KBM-7 (cell line): ENCODE measurements at regions not wholly inside any gene's neighbourhood (a gene's known extent, or its start where the extent isn't known, plus 50 kb on each side); places are given as distances from the start of the nearest gene placed in this dataset.

Experiments used
- DNase-seq: peaks from one replicate; pipeline ENCODE4 v3.0.0-alpha.2; 2015
- in situ Hi-C: fragments of 300-500 bp; cut with MboI; formaldehyde crosslinking; loops from 2 replicates; pipeline ENCODE4 v1.14.3; 2020; ENCODE audit warnings: low sequenced_read_pairs, low pct_unique_long_range_greater_than_20kb, mixed read lengths

GRCh38 chr11:134536677-134537076 lies 124.6 kb upstream of the B3GAT1 start:
- in situ Hi-C loops: no loop called here
- DNase-seq: no peak

DNA sequence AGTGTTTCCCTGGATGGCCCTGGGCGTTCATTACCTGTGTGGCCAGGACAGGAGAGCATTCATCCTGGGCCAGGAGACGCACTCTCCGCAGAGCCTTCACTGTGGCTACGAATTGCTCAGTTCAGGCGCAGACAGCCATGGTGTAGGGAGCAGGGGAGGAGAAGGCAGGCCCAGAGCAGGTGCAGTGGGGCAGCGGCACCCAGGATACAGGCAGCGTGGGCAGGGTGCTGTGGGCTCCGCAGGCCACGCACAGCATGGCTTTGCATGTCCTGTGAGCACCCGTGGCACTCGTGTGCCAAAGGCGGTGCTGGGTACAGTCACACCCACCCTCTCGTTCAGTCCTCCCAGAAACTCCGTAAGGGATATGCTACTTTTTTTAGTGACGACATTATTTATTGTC lies 124.2 kb upstream of the B3GAT1 start:
- DNase-seq: no peak
- in situ Hi-C loops: no loop called here

DNA sequence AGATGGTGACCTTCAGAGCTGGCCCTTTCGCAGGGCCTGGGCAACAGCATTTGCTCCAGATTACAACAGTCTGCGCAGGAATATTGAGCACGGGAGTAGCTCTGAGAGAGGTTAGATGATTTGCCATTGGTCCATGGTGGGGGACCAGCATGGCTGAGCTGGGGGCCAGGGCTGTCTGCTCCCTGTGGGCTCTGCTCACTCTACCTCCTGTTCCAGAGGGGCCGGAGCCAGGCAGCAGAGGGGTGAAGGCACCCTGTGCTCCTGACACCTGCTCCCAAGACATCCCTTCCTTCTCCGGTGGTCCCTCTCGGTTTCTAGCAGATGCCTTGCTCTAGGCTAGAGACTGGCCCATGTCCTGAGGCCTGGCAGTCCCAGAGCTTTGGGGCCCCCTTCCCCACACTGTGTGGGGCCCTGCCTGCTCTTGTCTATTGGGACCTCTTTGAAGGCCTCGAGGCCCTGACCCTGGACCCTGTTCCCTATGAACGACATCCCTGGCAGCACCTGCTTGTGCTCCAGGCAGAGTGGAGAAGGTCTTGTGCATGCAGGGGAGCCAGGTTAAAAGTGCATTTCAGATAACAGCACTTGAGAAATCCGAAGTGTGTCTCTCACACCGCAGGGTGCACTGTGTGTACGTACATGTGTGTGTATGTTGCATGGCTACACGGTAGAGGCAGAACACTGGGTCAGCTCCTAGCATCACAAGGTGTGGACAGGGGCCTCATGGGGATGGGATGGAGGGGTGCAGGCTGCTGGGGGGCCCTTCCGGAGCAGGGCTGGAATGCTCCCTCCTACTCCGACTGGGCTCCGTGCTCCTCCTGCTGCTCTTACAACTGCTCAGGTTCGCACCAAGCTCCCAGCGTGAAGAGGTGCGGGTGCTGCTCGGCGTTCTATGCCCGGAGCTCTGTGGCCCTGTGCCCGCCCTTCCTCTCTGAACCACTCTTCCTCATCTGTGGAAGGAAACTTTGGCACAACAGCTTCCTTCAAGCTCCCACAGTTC lies 123.3 kb upstream of the B3GAT1 start:
- in situ Hi-C loops: no loop called here
- no peak for DNase-seq

DNA sequence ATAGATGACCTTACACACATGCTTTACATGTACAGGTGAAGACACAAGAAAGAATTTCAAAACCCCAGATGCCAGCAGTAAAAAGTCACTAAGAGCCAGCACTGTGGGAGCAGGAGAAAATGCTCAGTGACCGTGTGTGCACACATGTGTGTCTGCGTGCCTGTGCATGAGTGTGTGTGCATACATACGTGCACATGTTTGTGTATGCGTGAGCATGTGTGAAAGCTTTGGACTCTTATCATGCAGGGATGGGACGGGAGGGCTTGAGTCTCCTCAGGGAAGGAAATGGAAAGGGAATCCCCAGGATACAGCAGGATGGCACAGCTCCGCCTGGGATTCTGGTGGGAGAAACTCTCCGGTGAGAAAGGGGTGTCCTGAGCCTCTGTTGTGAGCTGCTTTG lies 121.5 kb upstream of the B3GAT1 start:
- in situ Hi-C loops: no loop called here

DNA sequence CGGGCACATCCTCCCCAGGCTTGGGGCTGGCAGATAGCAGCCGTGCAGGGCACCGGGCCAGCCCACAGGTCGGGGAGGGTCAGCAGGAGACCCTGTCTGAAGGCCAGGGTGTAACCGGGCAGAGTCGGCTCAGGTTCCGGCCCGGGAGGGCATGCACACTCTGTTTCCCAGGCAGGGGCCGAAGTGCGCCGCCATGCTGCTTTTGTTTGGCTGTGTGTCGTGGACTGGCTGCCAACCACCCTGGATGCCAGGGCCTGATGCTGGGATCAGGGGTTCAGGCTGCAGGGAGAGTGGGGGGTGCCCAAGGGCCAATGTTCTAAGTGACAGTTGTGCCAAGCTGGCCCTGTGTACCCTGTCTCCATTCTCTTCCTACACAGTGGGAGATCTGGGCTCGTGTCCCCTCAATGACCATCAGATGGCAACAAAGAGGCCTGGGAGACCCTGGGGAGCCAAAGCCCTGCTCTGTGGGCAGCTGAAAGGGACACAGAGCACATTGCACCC lies 120.9 kb upstream of the B3GAT1 start:
- in situ Hi-C loops: no loop called here
- no peak for DNase-seq

More for the DNA sequence above, 121.5 kb upstream of the B3GAT1 start:
- DNase-seq: no peak

DNA sequence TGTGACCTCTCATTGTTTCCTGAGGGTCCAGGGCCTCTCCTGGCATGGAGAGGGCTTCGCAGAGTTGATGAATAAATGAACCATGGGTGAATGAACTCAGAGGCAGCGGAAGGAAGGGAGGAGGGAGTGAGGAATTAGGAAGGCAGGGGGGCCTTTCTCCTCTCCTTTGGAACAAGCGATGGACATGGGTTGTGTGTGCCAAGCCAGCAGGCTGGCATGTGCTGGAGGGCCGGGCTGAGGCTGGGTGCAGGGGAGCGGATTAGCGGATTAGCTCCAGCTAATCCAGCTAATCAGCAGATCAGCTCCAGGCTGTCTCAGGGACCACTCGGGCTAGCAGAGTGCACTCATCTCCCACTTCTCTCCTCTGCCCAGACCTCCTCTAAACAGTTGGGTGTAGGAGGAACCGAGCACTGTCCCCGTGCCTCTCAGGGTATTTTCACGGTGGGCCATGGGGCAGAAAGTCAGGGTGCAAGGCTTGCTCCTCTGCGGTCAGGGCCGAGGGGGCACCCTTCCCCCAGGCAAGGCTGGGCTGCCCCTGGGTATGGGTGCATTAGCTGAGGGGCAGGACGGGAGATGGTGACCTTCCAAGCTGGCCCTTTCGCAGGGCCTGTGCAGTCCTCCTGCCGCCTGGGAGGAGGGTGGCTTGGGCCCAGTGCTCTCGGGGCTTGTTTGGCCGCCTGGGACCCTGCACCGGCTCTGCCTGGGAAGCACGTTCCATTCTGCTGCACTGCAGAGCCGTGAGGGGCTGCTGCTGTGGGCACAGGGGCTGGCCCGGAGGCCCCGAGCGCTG lies 120.3 kb upstream of the B3GAT1 start:
- DNase-seq: no peak
- in situ Hi-C loops: no loop called here

- DNase-seq: no peak
- in situ Hi-C loops: no loop called here
Observed at GRCh38 chr11:134531327-134532130, 119.5 kb upstream of the B3GAT1 start.

GRCh38 chr11:134530636-134531326 lies 118.7 kb upstream of the B3GAT1 start:
- in situ Hi-C loops: no loop called here
- no peak for DNase-seq

DNA sequence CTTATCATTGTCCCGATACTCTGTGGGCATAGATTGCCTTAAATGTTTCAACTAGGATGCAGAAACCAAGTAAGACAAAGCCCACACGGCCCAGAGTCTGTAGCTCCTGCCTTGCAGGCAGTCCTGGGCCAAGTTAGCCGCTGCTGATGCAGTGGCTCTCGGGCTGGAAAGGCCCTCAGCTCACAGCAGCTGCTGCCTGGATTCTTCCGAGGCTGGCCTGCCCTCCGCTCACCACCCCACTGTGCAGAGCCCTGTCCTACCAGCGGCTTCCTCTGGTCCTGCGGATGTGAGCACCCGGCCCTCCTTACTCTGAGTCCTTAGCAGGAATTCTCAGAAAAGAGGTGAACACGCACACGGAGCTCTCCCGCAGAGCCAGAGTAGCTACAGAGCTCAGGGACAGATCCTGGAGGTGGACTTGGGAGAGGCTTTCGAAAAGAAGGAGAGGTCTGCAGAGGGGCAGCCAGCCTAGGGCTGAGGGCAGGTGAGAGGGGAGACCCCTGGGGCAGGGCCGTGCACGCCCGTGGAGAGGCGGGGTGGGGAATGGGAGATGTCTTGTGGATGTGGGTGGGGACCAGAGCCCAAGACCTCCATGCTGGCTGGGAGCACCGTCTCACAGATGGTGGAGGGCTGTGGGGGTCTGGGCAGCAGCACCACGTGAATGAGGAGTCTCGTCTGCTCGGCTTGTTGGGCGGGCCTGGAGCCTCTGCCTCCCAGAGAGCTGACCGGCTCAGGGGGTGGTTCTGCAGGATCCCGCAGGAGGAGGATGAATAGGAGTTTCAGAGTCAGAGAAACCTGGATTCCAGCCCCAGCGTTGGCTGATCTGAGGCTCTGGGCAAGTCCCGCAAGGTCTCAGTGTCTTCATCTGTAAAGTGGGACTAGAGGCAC lies 117.4 kb upstream of the B3GAT1 start:
- no peak for DNase-seq
- in situ Hi-C loops: no loop called here

DNA sequence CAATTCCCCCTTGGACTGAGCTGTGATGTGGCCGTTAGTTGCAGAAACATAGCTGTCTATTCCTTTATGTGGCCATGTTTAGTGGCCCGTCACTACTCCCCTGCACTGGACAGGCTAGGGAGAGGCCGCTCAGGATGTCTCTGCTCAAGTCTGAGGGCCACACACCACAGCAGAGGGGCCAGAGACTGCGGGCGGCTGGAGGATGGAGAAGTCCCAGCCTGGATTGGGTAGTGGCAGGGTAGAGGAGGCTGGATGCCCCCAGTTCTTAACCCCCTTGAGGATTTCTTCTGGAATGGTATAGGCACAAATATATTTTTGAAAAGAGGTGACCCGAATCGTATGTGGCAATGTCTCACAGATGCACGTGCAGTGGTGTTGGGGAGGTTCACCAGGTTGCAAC lies 116.4 kb upstream of the B3GAT1 start:
- no peak for DNase-seq
- in situ Hi-C loops: no loop called here

- DNase-seq: no peak
- in situ Hi-C loops: no loop called here
Observed at GRCh38 chr11:134527382-134528243, 115.6 kb upstream of the B3GAT1 start.

DNA sequence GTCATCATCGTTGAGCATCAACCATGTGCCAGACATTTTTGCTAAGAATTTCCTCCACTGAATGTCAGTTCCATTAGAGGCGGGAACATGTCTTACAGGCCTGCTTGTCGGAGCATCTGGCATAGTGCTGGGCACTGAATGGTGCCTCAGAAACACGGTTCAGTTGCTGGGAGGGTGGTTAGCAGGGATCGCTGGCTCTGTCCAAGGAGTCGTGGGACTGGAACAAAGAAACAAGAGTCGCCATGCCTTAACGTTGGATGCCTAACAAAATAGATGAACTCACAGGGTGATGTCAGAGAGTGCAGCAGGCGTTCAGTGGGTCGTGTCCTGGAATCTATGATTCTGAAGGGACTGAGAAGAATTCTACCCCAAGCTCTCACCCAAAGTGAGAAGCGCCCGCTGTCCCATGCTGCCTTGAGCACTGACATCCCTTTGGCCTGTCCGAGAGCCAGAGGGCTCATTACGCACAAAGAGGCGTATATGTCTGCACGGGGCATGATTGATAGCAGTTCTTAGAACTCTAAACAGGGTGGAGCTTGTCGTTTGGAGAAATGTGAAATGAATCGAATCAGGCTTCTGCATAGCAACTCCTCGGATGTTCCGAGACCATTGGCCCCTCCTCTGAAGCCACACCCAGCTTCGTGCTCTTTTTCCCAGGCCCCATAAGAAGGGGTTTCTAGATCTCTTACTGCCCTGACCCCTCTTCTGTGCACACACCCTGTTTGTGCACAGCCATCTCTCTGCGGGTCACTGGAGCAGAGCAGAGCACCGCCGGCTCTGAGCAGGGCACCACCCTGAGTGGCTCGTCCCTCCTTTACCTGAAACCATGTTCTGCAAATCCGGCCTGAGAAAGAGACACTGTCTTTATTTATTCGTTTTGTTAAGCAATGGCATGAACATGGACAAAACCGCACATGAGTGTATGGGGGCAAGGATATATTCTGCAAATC lies 113.1 kb upstream of the B3GAT1 start:
- no peak for DNase-seq
- in situ Hi-C loops: no loop called here

GRCh38 chr11:134524201-134524600 lies 112.2 kb upstream of the B3GAT1 start:
- in situ Hi-C loops: no loop called here
- DNase-seq: no peak

DNA sequence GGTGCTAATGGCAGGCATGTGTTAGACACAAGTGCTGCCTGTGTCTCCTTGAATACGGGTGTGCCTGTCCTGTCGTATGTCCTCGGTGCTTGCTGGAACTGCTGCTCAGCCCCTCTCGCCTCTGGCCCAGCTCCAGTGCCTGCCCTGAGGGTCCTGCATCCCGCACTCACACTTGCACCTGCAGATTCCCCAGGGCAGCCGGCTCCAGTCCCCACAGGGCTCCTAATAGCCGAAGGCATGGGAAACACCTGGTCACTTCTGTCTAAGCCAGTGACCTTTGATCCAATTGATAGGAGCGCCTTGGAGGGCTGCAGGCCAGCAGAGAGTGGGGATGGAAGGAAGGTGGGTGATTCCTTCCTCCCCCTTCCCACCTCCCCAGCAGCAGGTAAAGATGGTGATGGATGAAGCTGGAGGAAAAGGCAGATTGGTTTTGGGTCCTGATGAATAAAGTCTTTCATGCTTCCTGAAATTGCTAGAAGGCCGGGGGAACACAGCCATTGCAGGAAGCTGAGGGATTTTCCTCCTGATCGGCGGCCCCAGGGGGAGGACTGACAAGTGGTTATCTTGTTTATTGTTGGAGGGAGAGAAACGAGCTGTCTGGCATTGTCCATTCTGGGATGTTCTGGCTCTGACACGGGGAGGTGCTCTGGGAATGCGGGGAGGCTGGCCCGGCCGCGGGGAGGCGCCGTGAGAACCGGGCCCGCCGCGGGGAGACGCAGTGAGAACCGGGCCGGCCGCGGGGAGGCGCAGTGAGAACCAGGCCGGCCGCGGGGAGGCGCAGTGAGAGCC lies 110.9 kb upstream of the B3GAT1 start:
- in situ Hi-C loops: no loop called here
- no peak for DNase-seq
